H1 (cell line): ENCODE measurements at regions not wholly inside any gene's neighbourhood (a gene's known extent, or its start where the extent isn't known, plus 50 kb on each side); places are given as distances from the start of the nearest gene placed in this dataset.

ENCODE experiments used
- CTCF ChIA-PET: fragments of 300-600 bp; sonication (Branson Sonifier 250); formaldehyde crosslinking; loops from one replicate; lab custom pipeline; 2021; ENCODE audit not compliant: partially characterized antibody; lab: Charles Lee
- POLR2A ChIA-PET: fragments of 300-600 bp; sonication (Branson Sonifier 250); formaldehyde crosslinking; loops from one replicate; lab custom pipeline; 2021; ENCODE audit warnings: inconsistent platforms; ENCODE audit not compliant: partially characterized antibody; lab: Charles Lee
- DNase-seq, 2 experiments: peaks; one replicate each; pipeline versions ENCODE4 v3.0.0 to v3.0.0-alpha.2; 2010 to 2022; ENCODE audit warnings: low spot score in 2 of 2, low read depth in 1 of 2, mixed read lengths in 1 of 2
- FAIRE-seq: peaks from 2 replicates; lab custom pipeline; 2011; peaks lifted over from hg19 to GRCh38; lab: Jason Lieb, UNC
- H2AFZ ChIP-seq: 2 replicates; pipeline ENCODE4 v1.8.1; 2012; ENCODE audit warnings: low read length, inconsistent platforms
- H2AK5ac ChIP-seq: 2 replicates; pipeline ENCODE4 v1.6.1; 2013; ENCODE audit warnings: low read depth, low read length
- H2BK120ac ChIP-seq: replicated peaks from 2 replicates; pipeline ENCODE3; 2013; ENCODE audit warnings: low read depth, low read length, inconsistent platforms
- H2BK12ac ChIP-seq: 2 replicates; pipeline ENCODE4 v1.6.1; 2013; ENCODE audit warnings: low read depth, low read length
- H2BK15ac ChIP-seq: 2 replicates; pipeline ENCODE4 v1.6.1; 2013; ENCODE audit warnings: low read length
- H2BK20ac ChIP-seq: 2 replicates; pipeline ENCODE4 v1.6.1; 2013; ENCODE audit warnings: low read length
- H2BK5ac ChIP-seq: 2 replicates; pipeline ENCODE4 v1.6.1; 2013; ENCODE audit warnings: low read depth, low read length
- H3K14ac ChIP-seq: 2 replicates; pipeline ENCODE4 v1.6.1; 2013; ENCODE audit warnings: inconsistent platforms; ENCODE audit not compliant: insufficient read length
- H3K18ac ChIP-seq: 2 replicates; pipeline ENCODE4 v1.6.1; 2013; ENCODE audit warnings: low read length; ENCODE audit errors: extremely low read depth
- H3K23ac ChIP-seq: 2 replicates; pipeline ENCODE4 v1.6.1; 2013; ENCODE audit warnings: inconsistent platforms; ENCODE audit not compliant: insufficient read length
- H3K23me2 ChIP-seq: 2 replicates; pipeline ENCODE4 v1.6.1; 2013; ENCODE audit warnings: low read depth, low read length
- H3K27ac ChIP-seq: 2 replicates; pipeline ENCODE4 v1.6.1; 2011; ENCODE audit warnings: low read depth, low read length, inconsistent platforms
- H3K27me3 ChIP-seq, 4 experiments: replicated peaks in 1 of 4; 1 replicate in 1 of 4; 2 replicates in 3 of 4; pipeline versions ENCODE4 v1.6.1 to v1.8.1; 2011 to 2013; ENCODE audit warnings: low read length in 3 of 4, mild to moderate bottlenecking in 3 of 4, inconsistent platforms in 2 of 4, mixed read lengths in 2 of 4, moderate library complexity in 1 of 4; ENCODE audit not compliant: control insufficient read depth in 3 of 4, insufficient read depth in 3 of 4; ENCODE audit errors: extremely low read depth in 1 of 4
- H3K36me3 ChIP-seq, 4 experiments: 2 replicates each; pipeline versions ENCODE4 v1.6.1 to v1.8.1; 2011 to 2013; ENCODE audit warnings: mild to moderate bottlenecking in 4 of 4, low read length in 3 of 4, moderate library complexity in 2 of 4, control low read depth in 1 of 4, inconsistent platforms in 1 of 4; ENCODE audit not compliant: insufficient read depth in 4 of 4, control insufficient read depth in 2 of 4
- H3K4ac ChIP-seq: replicated peaks from 2 replicates; pipeline ENCODE3; 2013; ENCODE audit warnings: low read length, low read depth, mixed read lengths, inconsistent platforms; ENCODE audit not compliant: insufficient read length
- H3K4me1 ChIP-seq, 4 experiments: replicated peaks in 1 of 4; 1 replicate in 1 of 4; 2 replicates in 3 of 4; pipeline versions ENCODE4 v1.6.1 to v1.8.1; 2011 to 2013; ENCODE audit warnings: low read length in 3 of 4, inconsistent platforms in 2 of 4, mixed read lengths in 1 of 4; ENCODE audit not compliant: insufficient read depth in 4 of 4, control insufficient read depth in 3 of 4
- H3K4me2 ChIP-seq, 2 experiments: 2 replicates each; pipeline versions ENCODE4 v1.6.1 to v1.8.1; 2011 to 2013; ENCODE audit warnings: low read depth in 2 of 2, low read length in 2 of 2, control low read depth in 1 of 2, inconsistent platforms in 1 of 2, mild to moderate bottlenecking in 1 of 2; ENCODE audit not compliant: insufficient read depth in 1 of 2
- H3K4me3 ChIP-seq, 4 experiments: fragments of 200-600, 300-600 bp in 1 of 4; sonication (generic), shearing (Covaris generic), sonication (Bioruptor Twin) in 1 of 4; 2 replicates each; pipeline versions ENCODE4 v1.5.1 to v1.8.1; 2011 to 2016; ENCODE audit warnings: low read length in 4 of 4, low read depth in 3 of 4, control low read depth in 2 of 4, inconsistent platforms in 2 of 4, mild to moderate bottlenecking in 2 of 4, mixed read lengths in 1 of 4, moderate library complexity in 1 of 4; ENCODE audit not compliant: insufficient read depth in 2 of 4; ENCODE audit errors: extremely low read depth in 1 of 4
- H3K56ac ChIP-seq: replicated peaks from 2 replicates; pipeline ENCODE3; 2013; ENCODE audit warnings: low read depth, mild to moderate bottlenecking, mixed read lengths, low read length, inconsistent platforms; ENCODE audit not compliant: insufficient read length
- H3K79me1 ChIP-seq: 2 replicates; pipeline ENCODE4 v1.6.1; 2013; ENCODE audit warnings: low read depth, low read length, control low read depth
- H3K79me2 ChIP-seq, 2 experiments: 2 replicates each; pipeline versions ENCODE4 v1.6.1 to v1.8.1; 2012 to 2013; ENCODE audit warnings: low read length in 2 of 2, mild to moderate bottlenecking in 2 of 2, inconsistent platforms in 1 of 2; ENCODE audit not compliant: insufficient read depth in 2 of 2, control insufficient read depth in 1 of 2
- H3K9ac ChIP-seq, 4 experiments: replicated peaks in 1 of 4; 1 replicate in 1 of 4; 2 replicates in 3 of 4; pipeline versions ENCODE4 v1.6.1 to v1.8.1; 2011 to 2013; ENCODE audit warnings: low read depth in 3 of 4, low read length in 3 of 4, control low read depth in 2 of 4, mild to moderate bottlenecking in 2 of 4, moderate library complexity in 2 of 4, inconsistent platforms in 1 of 4; ENCODE audit errors: extremely low read depth in 1 of 4
- H3K9me3 ChIP-seq, 2 experiments: 2 replicates each; pipeline versions ENCODE4 v1.6.1 to v1.8.1; 2012 to 2013; ENCODE audit warnings: mild to moderate bottlenecking in 2 of 2, moderate library complexity in 2 of 2, control low read depth in 1 of 2, inconsistent platforms in 1 of 2, low read depth in 1 of 2, low read length in 1 of 2, mixed read lengths in 1 of 2; ENCODE audit not compliant: insufficient read depth in 2 of 2
- H4K20me1 ChIP-seq, 2 experiments: replicated peaks in 1 of 2; 2 replicates each; pipeline versions ENCODE3 to v1.8.1; 2011 to 2013; ENCODE audit warnings: inconsistent platforms in 2 of 2, low read length in 2 of 2, mild to moderate bottlenecking in 1 of 2; ENCODE audit not compliant: insufficient read depth in 2 of 2, control insufficient read depth in 1 of 2
- H4K5ac ChIP-seq: 2 replicates; pipeline ENCODE4 v1.6.1; 2013; ENCODE audit warnings: low read length, low read depth, mixed read lengths, inconsistent platforms; ENCODE audit not compliant: insufficient read length
- H4K8ac ChIP-seq: 2 replicates; pipeline ENCODE4 v1.8.0; 2013; ENCODE audit warnings: mild to moderate bottlenecking, moderate library complexity, low read length, inconsistent platforms; ENCODE audit not compliant: insufficient read depth; ENCODE audit errors: extremely low read depth
- H4K91ac ChIP-seq: replicated peaks from 2 replicates; pipeline ENCODE3; 2013; ENCODE audit warnings: low read length, mixed read lengths, inconsistent platforms; ENCODE audit not compliant: insufficient read length
- CBX8 ChIP-seq: fragments of 300-800, 300-1000 bp; sonication (generic); IDR thresholded peaks from 2 replicates; pipeline ENCODE4 v1.7.1; 2016; ENCODE audit warnings: low read depth, low read length, borderline replicate concordance
- EZH2 ChIP-seq: fragments of 200-600 bp; sonication (generic); IDR thresholded peaks from 2 replicates; pipeline ENCODE4 v1.7.1; 2012; ENCODE audit warnings: low read depth, mild to moderate bottlenecking, moderate library complexity, low read length, inconsistent platforms; ENCODE audit not compliant: severe bottlenecking
- RFX5 ChIP-seq: IDR thresholded peaks from 2 replicates; pipeline ENCODE4 v1.6.1; 2011; ENCODE audit warnings: low read depth, low read length, improper control_type of control experiment, borderline replicate concordance
- WGBS, 2 experiments: shearing (Covaris generic) in 1 of 2; methylation state at CpG; one replicate each; pipeline versions ENCODE4 v1.1.6 to v1.1.7; 2013 to 2015; ENCODE audit warnings: low lambda C conversion rate in 2 of 2, mixed read lengths in 2 of 2, inconsistent platforms in 1 of 2, low coverage in 1 of 2, missing lambda C conversion rate in 1 of 2; ENCODE audit not compliant: insufficient replicate concordance in 2 of 2, insufficient coverage in 1 of 2, insufficient read length in 1 of 2; ENCODE audit errors: extremely low coverage in 1 of 2, missing lambda C conversion rate in 1 of 2; 5-methylcytosine and 5-hydroxymethylcytosine counted together

DNA sequence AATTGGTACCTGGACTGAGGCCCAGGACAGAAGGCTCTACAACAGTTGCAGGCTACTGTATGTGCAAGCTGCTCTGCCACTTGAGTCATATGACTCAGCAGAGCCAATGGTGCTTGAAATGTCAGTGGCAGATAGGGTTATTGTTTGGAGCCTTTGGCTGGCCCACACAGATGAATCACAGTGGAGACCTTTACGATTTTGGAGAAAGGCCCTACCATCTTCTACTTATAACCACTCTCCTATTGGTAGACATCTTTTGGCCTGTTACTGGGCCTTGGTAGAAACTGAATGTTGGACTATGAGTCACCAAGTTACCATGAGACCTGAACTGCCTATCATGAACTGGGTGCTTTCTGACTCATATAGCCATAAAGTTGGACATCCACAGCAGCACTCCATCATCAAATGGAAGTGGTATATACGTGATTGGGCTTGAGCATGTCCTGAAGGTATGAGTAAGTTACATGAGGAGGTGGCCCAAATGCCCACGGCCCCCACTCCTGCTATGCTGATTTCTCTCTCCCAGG lies 88.9 kb upstream of the NRXN1 start:
- Histone ChIP-seq H2AFZ (no peak overlapping the region), H3K36me3 (no peaks in the 10 kb centered on the region), H3K14ac (no peak overlapping the region), H3K18ac (no peak overlapping the region), H3K9ac (no peak overlapping the region), H2AK5ac (no peak overlapping the region), H2BK12ac (no peak overlapping the region), H3K9me3 (no peaks in the 10 kb centered on the region), H3K23me2 (no peaks in the 10 kb centered on the region), H3K4me3 (no peak overlapping the region), H4K8ac (no peak overlapping the region), H2BK15ac (no peak overlapping the region), H3K4me1 (no peaks in the 10 kb centered on the region), H3K4ac (no peak overlapping the region), H4K5ac (no peak overlapping the region), H2BK5ac (no peak overlapping the region), H2BK20ac (no peak overlapping the region), H3K27me3 (no peaks in the 10 kb centered on the region), H2BK120ac (no peak overlapping the region), H3K56ac (no peak overlapping the region), H3K23ac (no peak overlapping the region), H3K79me2 (no peaks in the 10 kb centered on the region), H3K79me1 (no peaks in the 10 kb centered on the region), H4K91ac (no peak overlapping the region), H3K4me2 (no peak overlapping the region), H3K27ac (no peak overlapping the region), H4K20me1 (no peaks in the 10 kb centered on the region)
- FAIRE-seq (no peak), DNase-seq (no peak)
- WGBS, 2 experiments, result 92% methylated on average over 3 of the region's 3 CpGs; no CpG with 5 or more reads in 1 of the 2 experiments
- ChIA-PET POLR2A (no interaction called here), CTCF (no interaction called here)
- TF ChIP-seq CBX8, result no peak
- no peak for TF ChIP-seq EZH2
- TF ChIP-seq RFX5, result no peak
